H1 (cell line): ENCODE measurements at regions not wholly inside any gene's neighbourhood (a gene's known extent, or its start where the extent isn't known, plus 50 kb on each side); places are given as distances from the start of the nearest gene placed in this dataset.

Experiments used
- JUND ChIP-seq: IDR thresholded peaks from 2 replicates; pipeline ENCODE4 v1.6.1; 2011; ENCODE audit warnings: mild to moderate bottlenecking, improper control_type of control experiment, low read length
- TF ChIP-seq, protein P1 (sequence below): IDR thresholded peaks from 2 replicates; pipeline ENCODE4 v1.6.1; 2012; ENCODE audit warnings: inconsistent platforms

DNA sequence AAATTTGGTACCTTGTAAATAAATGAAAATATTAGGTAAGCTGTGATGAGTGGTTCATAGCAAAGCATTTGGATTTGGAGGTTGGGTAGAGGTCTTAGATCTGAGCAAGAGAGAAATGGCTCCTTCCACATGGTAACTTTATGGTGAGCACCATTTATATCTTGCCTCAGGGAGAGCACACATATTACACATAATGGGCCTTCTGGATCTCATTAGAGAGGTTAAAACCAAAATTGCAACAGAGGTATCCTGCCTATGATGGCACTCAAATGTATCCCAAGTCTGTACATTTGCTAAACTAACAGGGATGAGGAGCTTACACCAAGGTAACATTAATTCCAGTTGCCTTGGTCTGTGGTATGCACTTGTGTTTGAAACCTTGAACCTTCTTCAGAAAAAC is 87.1 kb upstream of the PUDP start (continued):
- no peak for TF ChIP-seq JUND
- TF ChIP-seq, protein P1, sequence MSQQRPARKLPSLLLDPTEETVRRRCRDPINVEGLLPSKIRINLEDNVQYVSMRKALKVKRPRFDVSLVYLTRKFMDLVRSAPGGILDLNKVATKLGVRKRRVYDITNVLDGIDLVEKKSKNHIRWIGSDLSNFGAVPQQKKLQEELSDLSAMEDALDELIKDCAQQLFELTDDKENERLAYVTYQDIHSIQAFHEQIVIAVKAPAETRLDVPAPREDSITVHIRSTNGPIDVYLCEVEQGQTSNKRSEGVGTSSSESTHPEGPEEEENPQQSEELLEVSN: no peak
- TF ChIP-seq, all 59 proteins: peak for 0
